Activated naive CD4-positive, alpha-beta T cell (primary cell): ENCODE measurements at regions not wholly inside any gene's neighbourhood (a gene's known extent, or its start where the extent isn't known, plus 50 kb on each side); places are given as distances from the start of the nearest gene placed in this dataset.

Experiments
- DNase-seq, 4 experiments: peaks; one replicate each; lab custom pipeline; 2025; lab: John Stamatoyannopoulos, UW

DNA sequence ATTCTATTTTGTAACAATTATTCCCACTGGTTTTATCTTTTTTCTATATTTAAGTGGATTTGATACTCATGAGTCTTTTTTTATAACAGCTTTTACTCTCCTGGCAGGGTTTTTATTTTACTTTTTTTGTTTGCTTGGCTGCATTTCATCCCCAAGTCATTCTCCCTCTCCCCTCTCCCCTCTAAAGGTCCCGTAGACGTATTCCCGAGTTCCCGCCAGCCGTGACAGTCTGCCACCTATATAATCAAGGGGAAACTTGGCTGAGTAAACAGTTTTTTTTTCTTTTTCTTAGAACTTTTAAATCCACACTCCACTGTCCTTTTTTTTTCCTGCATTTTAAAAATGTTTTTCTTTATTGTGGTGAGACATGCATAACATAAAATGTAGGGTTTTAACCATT lies 433.1 kb upstream of the HS6ST1 start:
- DNase-seq, result no peak

DNA sequence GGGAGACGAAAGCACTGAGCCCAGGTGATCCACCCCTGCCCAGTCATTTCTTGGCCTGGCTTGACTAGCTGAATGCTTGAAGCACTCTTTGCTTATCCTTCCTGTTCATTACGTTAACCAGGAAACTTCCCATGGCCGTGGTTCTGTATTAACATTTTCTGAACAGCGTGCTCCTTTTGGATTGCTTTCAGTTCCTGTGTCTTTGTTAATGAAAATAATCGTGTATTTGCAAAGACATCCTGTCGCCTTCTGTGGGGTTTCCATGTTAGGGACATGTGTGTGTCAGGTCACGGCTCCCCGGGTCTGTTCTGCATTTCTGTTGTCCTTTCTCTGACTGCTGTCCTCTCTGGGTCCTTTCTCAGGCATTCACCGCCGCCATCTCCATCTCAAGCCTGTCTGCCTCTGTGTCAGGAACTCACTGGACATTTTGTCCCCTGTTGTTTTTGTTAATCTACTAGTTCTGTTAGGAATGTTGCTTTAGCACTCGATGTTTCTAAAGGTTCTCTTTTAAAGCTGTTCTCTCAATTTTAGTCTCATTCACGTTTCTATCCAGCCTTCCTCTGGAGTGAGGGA lies 434.1 kb upstream of the HS6ST1 start:
- DNase-seq, result no peak

DNA sequence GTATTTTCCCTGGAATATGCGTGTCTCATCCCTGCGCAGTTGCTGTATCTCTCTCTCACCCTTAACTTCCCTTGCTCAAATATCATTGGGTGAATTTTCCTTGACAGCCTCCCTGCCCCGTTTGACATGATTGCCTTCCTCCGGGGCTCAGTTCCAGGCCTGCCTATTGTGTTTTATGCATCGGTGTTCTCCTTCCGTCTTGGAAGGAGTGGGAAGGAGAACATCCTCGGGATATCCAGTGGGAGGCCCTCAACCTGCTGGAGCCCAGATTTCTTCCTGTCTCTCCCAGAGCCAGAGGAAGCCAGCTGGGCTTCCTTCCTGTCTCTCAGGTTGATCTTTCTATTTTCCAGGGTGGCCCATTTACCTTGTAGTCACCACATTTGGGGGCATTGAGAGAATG lies 434.7 kb upstream of the HS6ST1 start:
- no peak for DNase-seq

DNA sequence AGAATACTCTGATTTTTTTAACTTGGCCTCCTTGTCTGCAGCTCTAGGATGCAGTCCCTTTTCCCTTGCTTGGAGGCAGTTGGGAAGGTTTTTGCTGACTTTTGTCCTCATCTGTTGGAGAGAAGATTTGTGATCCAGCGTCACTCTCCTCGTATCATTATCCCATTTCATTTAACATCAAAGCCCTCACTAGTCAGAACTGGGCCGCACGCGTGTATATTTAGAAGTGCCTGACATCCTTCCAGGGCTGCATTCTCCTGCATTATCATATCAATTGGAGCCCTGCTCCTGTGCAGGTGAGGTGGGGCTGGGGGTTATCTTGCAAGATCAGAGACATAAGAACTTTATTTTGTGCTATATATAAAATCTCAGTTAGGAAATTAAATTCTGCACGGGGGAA lies 435.1 kb upstream of the HS6ST1 start:
- DNase-seq, result no peak

DNA sequence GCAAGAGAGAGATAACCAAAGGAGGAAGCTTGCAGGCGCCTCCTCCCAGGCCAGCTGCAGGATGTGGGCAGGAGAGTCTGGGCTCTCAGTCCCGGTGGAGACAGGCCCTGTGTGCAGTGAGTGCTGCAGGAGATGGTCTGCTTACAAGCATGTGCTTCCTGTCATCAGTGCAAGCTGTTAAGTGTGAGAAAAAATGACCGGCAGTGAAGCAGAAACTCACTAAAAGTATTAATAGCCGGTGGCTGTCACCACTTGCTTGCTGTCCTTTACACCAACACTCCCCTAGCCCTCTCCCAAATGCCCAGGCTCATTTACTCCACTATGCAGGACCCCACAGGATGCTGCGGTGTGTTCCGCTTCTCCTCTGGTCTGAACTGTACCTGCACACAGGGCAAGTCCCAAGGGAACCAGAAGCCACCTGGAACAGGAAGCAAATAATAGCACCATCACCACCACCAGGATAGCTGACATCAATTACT lies 435.6 kb upstream of the HS6ST1 start:
- no peak for DNase-seq

DNA sequence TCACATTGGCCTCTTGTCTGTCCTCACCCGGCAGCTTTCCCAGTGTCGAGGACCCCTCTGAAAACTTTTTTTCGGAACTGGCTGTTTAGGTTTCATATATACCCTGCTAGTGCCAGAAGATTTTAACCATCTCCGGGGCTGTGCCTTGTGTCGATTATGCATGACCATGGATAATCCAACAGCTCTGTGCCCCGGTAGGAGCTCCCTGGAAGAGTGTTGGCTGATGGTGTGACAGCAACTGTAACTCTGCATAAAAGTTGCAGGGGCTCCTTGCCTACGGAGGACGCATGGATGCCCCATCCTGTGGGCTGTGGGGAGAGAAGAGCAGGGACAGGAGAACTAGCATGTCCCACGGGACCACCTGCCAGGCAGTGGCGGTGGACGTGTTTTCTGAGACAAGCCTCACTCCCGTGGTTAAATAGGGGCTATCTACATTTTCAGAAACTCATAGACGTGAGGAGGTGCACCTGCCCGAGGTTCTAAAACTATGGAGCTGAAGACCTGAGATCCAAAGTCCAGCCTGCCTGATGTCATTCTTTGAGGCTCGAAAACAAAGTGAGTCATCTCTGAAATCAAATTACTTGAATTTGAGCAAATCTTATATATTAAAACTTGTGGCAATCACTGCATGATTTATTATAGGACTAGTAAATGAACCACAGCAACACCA lies 437.2 kb upstream of the HS6ST1 start:
- no peak for DNase-seq

DNA sequence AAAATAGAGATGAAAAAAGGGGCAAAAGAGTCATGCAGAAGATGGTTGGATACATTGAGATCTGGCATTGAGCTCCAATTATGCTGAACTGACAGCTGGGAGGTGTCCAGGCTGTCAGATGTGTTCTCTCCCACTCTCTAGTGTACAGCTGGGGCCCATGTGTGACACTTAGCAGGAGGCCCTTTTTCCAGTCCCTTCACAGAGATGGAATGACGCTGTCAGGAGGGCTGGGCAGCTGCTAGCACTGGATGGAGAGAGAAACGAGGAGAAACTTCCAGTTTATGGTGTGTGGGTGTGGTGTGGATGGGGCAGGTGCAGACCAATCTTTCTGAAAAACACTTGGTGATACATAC lies 437.7 kb upstream of the HS6ST1 start:
- no peak for DNase-seq

DNA sequence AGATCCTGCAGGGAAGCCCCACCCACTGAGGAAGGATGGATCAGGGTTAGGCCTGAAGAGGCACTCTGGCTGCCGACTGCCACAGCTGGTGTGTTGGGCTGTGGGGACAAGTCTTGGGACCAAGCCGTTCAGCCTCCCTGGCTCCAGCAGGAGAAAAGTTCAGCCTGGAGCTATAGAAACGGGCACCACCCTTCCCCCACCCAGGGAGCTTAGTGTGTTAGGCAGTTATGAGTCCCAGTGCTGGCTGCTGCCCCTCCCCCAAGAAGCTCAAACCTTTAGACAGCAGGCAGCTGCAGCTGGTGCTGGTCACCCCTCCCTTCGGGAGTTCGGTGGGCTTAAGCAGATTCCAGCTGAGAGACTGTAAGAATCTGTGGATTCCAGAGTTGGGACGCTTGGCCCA lies 447.1 kb upstream of the HS6ST1 start:
- DNase-seq, result no peak

DNA sequence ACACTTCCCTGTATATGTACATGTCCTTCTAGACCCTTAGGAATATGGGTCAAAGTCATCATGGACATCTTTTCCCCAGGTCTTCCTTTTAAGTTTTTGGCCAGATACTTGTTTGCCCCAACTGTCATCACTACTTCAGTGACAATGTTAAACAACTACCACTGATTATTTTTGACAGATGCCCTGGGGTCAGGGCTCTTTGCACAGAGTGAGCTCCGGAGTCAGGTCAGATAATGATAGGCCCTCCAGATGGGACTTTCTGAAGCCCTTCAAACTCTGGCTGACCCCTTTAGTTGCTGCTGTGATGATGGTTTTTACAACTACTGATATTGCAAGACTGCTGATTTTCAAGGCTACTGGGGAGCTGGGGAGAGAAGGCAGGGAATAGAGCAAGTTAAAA lies 449.4 kb upstream of the HS6ST1 start:
- DNase-seq, result no peak

DNA sequence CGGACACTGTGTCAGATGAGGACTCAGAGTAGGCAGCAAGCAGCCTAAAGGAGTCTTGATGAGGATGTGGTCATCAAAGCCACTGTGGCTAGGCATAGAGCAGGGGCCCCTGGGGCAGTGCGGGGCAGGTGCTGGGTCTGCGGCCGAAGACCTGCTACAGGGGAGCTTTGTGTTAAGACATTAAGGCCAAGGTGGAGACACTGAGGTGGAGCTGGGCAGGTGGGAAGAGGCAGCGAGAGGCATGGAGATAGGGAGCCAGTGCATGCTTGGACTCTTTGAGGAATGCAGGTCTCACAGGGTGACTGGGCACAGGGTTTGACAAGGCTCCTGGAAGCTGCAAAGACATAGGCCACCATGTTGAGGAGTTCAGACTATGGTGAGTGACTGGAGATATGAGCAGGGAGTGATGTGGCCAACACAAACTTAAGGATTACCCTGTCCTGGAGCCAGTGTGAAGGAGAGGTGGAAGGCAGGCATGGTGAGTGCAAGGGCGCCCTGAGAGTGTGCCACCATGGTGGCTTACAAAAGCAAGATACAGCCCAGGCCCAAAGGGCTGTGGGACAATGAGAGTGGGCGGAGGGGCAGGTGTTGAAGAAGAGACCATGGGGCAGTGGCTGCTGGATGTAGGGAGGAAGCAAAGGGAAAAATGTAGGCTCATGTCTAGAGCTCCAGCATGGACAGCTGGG lies 450.9 kb upstream of the HS6ST1 start:
- no peak for DNase-seq

DNA sequence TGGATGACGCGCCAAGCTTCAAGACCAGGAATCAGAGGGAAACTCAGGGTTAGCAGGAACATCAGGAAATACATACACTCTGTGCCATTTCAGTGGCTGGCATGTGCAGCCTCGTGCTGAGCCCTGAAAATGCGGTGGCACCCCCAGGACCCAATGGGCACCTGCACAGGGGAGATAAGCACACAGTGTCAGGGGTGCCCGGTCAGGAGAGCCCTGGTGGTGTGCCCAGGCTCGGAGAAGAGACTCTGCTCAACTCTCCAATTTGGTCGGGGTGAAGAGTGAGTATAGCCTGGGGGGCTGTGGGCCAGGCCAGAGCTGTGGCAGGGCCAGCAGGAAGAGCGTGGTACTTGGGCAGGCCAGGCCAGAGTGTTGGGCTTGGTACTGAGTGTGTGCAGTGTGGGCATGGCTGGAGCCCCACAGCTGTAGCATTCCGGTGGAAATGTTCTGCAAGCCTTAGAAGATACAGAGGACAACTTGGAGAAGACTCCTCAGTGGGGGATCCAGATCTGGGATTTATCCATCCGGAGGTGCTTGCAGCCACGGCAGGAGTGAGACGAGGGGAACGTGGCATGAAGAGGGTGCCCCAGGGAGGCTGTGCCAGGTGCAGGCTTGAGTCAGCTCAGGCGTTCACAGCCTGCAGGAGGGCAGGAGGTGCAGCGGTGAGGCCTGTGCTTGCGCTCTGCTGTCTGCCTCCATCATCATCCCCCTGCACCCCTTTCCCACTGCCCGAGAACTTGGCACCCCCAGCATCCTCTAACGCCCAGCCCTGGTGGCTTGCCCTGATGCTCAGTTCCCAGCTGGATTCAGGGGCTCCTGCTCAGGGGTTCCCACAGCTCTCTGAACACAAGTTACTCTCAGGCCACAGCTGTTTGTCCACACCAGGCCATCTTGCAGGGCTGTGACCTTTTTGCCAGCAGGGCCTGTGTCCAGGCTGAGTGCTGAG lies 451.7 kb upstream of the HS6ST1 start:
- DNase-seq, result no peak

DNA sequence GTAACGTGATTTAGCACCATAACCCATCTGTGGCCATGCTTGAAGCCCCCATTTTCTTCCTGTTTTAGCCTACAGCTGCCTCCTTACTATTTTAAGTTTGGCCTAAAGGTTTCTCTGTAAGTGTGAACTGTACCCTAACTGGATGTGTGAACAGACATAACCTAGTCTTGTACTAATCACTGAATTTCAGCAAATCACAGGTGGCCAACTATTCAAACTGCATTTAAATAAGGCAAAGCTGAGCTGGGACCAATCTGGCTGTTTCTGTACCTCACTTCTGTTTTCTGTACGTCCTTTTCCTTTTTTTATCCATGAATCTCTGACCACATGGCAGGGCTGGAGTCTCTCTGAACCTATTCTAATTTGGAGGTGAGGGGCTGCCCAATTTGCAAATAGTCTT lies 452.7 kb upstream of the HS6ST1 start:
- DNase-seq, result no peak

DNA sequence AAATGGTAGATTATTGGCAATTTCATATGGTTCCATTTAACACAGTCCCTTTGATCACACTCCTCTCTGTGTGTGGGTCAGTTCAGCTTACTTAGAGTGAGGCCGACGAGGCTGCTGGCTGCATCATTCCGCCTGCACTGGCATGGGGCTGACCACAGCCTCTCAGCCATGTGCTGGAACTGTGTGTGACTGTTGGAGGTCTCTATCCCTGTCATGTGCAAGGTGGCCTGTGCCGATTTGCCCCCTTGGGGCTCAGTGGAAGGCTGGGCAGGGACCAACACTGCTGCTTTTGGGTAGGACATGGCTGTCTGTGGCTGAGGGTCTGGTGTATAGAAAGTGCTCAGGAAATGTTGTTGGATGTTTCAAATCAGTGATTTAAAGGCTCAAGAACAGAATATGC lies 454.0 kb upstream of the HS6ST1 start:
- no peak for DNase-seq

DNA sequence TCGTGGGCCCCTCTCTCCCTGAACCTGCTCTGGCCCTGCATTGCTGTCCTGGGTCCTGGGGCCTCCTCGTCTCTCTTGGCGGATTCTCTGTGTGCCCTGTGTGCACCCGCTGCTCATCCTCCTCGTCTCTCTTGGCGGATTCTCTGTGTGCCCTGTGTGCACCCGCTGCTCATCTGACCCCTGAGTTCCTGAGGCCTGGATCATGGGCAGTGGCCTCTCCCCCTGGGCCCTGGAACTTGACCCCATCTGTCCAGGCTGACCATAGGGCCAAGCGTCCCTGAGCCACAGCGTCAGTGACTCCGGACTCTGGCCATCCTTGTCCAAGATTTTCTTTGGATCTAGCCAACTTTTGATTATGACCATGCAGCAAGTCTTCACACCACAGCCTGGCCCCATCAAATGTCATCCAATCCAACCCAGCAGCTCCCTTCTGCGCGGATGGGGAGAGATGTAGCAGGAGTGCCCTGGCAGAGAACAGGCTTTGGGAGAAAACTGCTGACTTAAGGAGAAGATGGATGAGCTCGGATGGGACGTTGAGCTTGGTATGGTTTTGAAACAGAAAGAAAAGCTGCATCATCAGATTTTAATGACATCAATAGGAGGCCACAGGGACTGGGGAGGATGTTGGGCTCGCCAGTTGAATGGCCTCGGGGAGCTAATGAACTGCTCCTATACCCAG lies 455.1 kb upstream of the HS6ST1 start:
- no peak for DNase-seq

DNA sequence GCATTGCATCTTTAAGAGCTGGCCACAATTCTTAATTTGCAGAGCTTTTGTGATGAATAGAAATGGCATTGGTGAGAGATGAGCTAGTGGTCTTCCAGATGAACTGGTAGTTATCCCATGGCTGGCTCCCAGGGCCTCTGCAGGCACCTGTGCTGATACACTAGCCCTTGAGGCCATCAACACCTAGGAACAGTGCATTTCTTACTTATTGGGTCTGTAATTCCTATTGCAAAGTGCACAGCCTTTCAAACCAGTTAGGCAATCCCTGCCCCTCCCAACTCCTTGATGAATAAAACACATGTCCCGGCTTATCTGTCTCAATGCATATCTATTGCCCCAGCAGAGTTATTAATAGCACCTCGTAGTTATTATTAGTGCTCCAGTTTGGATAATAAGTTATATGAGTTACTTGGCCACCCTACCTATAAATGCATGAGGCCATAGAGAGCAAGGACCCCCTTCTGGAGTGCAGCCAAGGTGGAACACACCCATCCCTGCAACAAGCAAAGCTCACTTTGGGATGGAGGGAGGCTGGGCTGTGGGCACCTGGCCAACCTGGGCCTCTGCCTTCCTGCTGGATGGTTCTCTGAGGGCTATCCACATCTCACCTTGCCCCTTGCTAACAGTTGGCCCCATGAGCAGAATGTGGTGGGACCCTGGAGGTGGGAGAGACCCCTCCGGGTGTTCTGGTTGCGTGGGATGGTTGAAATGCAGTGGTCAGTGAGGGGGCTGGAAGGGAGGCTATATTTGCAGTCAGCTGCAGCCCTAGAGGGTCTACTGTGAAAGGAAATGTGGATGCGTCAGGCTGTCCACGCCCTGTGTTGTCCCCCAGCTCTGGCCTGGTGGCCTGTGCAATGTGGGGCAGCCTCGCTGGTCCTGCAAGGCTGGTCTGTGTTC lies 455.9 kb upstream of the HS6ST1 start:
- no peak for DNase-seq

DNA sequence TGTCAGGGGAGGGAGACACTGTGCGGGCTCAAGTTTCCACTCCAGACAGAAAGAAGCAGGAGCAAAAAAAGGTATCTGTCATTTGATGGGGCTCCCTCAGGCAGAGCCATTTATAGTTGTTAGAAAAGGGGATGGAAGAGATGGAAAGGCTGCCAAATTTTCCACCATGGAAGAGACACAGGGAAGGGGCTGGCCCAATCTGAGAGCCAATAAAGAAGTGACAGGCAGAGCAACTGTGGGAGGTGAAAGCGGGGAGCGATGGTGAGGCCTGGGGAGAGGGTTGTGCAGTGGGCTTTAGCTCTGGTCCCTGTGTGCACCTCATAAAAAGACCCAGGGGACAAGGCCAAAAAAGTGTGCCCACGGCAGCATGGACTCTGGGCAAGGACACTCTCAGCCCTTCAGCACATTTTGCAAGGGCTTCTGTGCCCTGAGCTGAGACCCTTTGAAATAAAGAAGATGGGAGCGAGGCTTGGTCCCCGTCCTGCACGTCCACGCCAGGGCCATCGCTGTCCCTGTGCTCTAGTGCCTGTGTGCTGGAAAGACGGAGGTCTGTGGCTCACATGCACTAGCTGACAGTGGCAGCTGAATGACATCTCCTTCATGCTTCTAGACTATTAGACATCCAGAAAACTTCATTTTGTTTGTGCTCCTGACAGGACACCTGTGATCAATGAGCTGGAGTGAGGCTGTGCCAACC lies 456.7 kb upstream of the HS6ST1 start:
- no peak for DNase-seq

DNA sequence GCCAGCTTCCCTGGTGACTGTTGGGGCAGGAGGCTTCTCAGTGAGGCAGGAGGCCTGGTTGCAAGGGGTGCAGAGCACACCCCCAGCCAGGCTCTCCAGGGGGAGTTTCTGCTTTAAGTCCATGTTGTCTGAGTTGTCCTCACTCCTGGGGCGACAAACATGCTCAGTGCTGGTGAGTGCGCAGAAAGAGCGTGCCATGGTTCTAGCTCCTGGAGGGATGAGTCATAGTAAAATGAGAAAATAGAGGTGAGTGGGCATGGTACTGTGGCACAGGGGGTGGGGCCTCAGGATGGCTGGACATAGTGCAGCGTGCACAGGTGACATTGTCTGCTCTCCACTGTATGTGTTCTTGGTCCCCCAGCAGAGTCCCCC lies 457.2 kb upstream of the HS6ST1 start:
- DNase-seq, result no peak

DNA sequence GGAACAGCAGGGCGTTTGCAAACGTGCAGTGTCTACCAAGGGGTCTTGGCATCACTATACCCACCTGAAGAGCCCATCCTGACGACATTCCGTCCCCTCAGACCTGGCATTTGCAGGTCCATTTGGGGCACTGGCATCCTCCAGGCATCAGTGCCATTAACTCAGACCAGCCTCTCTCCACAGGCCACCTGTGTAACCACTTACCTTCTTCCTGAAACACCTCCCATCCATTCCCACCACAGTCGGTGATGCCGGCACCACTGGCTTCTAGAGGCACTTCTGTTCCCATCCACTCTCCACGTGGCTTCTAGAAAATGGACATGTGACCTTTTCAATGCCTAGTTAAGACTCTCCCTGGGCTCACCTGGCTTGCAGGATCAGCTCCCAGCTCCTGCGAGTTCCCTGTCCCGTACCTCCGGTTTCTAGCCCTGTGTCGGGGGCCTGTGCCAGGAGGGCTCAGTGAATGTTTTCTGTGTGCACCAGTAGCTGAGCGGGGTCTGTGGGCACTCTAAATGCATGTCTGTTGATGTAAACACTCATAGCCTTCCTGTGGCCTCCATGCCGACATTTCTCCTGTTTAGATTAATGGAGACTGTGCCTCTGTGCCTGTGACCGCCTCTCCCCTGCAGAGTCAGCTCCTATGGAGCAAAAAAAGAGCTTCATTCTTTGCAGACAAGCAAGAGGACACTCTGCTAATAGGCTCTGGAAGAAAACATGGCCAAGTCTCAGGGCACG lies 458.0 kb upstream of the HS6ST1 start:
- DNase-seq, result no peak

DNA sequence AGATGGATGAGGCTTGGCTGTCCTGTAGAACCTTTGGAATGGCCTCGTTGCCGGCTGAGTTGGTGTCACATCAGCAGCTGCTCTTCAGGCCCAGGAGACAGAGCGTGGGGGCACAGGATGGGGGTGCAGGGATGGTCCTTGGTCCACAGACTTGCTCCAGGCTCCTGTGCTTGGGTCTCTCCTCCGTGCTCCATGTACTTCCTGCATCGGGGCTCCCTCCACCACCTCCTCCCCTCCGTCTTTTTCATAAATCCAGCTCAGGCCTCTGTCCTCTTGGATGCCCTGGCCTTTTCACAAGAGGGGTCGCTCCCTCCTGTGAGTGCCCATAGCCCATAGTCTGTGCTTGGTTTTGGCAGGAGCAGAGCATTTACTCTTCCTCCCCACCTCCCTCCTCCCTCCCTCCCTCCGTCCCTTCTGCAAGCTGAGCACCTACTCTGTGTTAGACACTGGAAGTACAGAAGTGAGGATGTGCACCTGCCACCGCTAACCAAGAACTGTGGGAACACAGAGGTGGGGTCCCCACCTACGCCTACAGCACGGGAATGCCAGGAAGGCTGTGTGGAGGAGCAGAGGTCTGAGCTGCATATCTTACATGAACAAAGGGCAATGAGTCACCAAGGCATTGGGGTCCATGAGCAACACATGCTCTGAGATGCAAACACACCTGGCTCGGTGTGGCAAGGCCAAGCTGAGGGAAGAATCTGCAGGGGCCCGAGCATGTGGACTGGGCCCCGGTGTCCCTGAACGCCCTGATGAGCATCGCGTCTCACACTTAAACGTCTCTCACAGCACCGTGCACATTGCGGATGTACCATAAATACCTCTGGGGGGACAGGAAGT lies 458.7 kb upstream of the HS6ST1 start:
- DNase-seq, result no peak
